DOHH2 (cell line): ENCODE measurements at regions not wholly inside any gene's neighbourhood (a gene's known extent, or its start where the extent isn't known, plus 50 kb on each side); places are given as distances from the start of the nearest gene placed in this dataset.

Experiments used
- H3F3A ChIP-seq: fragments of 200-600 bp; sonication (generic), shearing (Covaris generic); 2 replicates; pipeline ENCODE4 v1.6.0; 2016; ENCODE audit warnings: antibody characterized with exemption, mild to moderate bottlenecking; ENCODE audit not compliant: control insufficient read depth, insufficient read depth
- H3K27ac ChIP-seq: fragments of 200-600 bp; sonication (generic); 2 replicates; pipeline ENCODE4 v1.5.1; 2014; ENCODE audit warnings: low read depth, mild to moderate bottlenecking, low read length, moderate library complexity
- H3K27me3 ChIP-seq: fragments of 200-600 bp; sonication (generic); 2 replicates; pipeline ENCODE4 v1.6.1; 2014; ENCODE audit warnings: mild to moderate bottlenecking, low read length, mixed read lengths; ENCODE audit not compliant: control insufficient read depth
- H3K36me3 ChIP-seq: fragments of 200-600 bp; sonication (generic); 2 replicates; pipeline ENCODE4 v1.6.1; 2014; ENCODE audit warnings: mild to moderate bottlenecking, low read length, moderate library complexity, mixed read lengths; ENCODE audit not compliant: control insufficient read depth
- H3K4me1 ChIP-seq: fragments of 200-600 bp; sonication (generic); 2 replicates; pipeline ENCODE4 v1.6.1; 2014; ENCODE audit warnings: mild to moderate bottlenecking, low read length, mixed read lengths; ENCODE audit not compliant: control insufficient read depth
- H3K4me2 ChIP-seq: fragments of 200-600 bp; sonication (generic); 2 replicates; pipeline ENCODE4 v1.6.0; 2014; ENCODE audit warnings: mild to moderate bottlenecking, low read length, moderate library complexity
- H3K4me3 ChIP-seq: fragments of 200-600 bp; sonication (generic); 2 replicates; pipeline ENCODE4 v1.5.1; 2014; ENCODE audit warnings: mild to moderate bottlenecking, low read length, mixed read lengths
- H3K79me2 ChIP-seq: fragments of 200-600 bp; sonication (generic); 2 replicates; pipeline ENCODE4 v1.6.1; 2014; ENCODE audit warnings: mild to moderate bottlenecking, low read length, mixed read lengths; ENCODE audit not compliant: control insufficient read depth
- H3K9me2 ChIP-seq: fragments of 200-600 bp; sonication (generic); replicated peaks from 2 replicates; pipeline ENCODE4 v1.6.1; 2014; ENCODE audit warnings: mild to moderate bottlenecking, low read length, mixed read lengths; ENCODE audit not compliant: control insufficient read depth
- H3K9me3 ChIP-seq: fragments of 200-600 bp; sonication (generic); 2 replicates; pipeline ENCODE4 v1.6.1; 2014; ENCODE audit warnings: antibody characterized with exemption, low read length, mixed read lengths; ENCODE audit not compliant: control insufficient read depth, insufficient read depth
- H4K20me1 ChIP-seq: fragments of 200-600 bp; sonication (generic); 2 replicates; pipeline ENCODE4 v1.6.0; 2014; ENCODE audit warnings: low read depth, mild to moderate bottlenecking, antibody characterized with exemption, low read length, moderate library complexity; ENCODE audit not compliant: control insufficient read depth, insufficient read depth
- CTCF ChIP-seq: fragments of 200-600 bp; sonication (generic); IDR thresholded peaks from one replicate; pipeline ENCODE4 v1.5.1; 2014; ENCODE audit warnings: antibody characterized with exemption, mild to moderate bottlenecking, low read depth, low read length; ENCODE audit not compliant: poor library complexity, severe bottlenecking
- EZH2phosphoT487 ChIP-seq: fragments of 200-600 bp; sonication (generic); IDR thresholded peaks from 2 replicates; pipeline ENCODE4 v1.6.1; 2017; ENCODE audit warnings: borderline replicate concordance, mild to moderate bottlenecking, antibody characterized with exemption, low read length, moderate library complexity, mixed read lengths

GRCh38 chr7:25832929-25833328 lies 319.1 kb upstream of the NFE2L3 start:
- H3K4me3 ChIP-seq, result no peak overlapping the region
- H3K4me1 ChIP-seq, result no peaks in the 10 kb centered on the region
- no peaks in the 10 kb centered on the region; the same call in 1 of the 2 replicates for H3K9me2 ChIP-seq
- H4K20me1 ChIP-seq, result no peaks in the 10 kb centered on the region
- H3K9me3 ChIP-seq, result no peaks in the 10 kb centered on the region
- TF ChIP-seq CTCF (no peak), EZH2phosphoT487 (no peak)
- no peaks in the 10 kb centered on the region for H3K36me3 ChIP-seq
- H3K27ac ChIP-seq, result no peak overlapping the region
- no peaks in the 10 kb centered on the region for H3F3A ChIP-seq
- H3K27me3 ChIP-seq, result 0 out of 2 replicates have a peak, but pooled peaks cover 3% of the 10 kb centered on the region
- H3K4me2 ChIP-seq, result no peak overlapping the region
- H3K79me2 ChIP-seq, result no peaks in the 10 kb centered on the region

- Histone ChIP-seq H3K9me3 (no peaks in the 10 kb centered on the region), H3K79me2 (no peaks in the 10 kb centered on the region), H4K20me1 (no peaks in the 10 kb centered on the region), H3K27ac (no peak overlapping the region), H3K4me3 (no peak overlapping the region), H3K27me3 (0 out of 2 replicates have a peak, but pooled peaks cover 6% of the 10 kb centered on the region), H3K4me1 (no peaks in the 10 kb centered on the region), H3K9me2 (no peaks in the 10 kb centered on the region; the same call in 1 of the 2 replicates), H3K36me3 (no peaks in the 10 kb centered on the region), H3F3A (no peaks in the 10 kb centered on the region), H3K4me2 (no peak overlapping the region)
- TF ChIP-seq EZH2phosphoT487 (no peak), CTCF (no peak)
These were observed 317.9 kb upstream of the NFE2L3 start for GRCh38 chr7:25834050-25834449.

- Histone ChIP-seq H3K27me3 (0 out of 2 replicates have a peak, but pooled peaks cover 6% of the 10 kb centered on the region), H3F3A (no peaks in the 10 kb centered on the region), H3K9me2 (no peaks in the 10 kb centered on the region; the same call in 1 of the 2 replicates), H3K79me2 (no peaks in the 10 kb centered on the region), H3K4me1 (no peaks in the 10 kb centered on the region), H3K27ac (no peak overlapping the region), H3K36me3 (no peaks in the 10 kb centered on the region), H3K4me3 (no peak overlapping the region), H3K4me2 (no peak overlapping the region), H3K9me3 (no peaks in the 10 kb centered on the region), H4K20me1 (no peaks in the 10 kb centered on the region)
- no peak for TF ChIP-seq CTCF
- no peak for TF ChIP-seq EZH2phosphoT487
These were observed 316.8 kb upstream of the NFE2L3 start for GRCh38 chr7:25835197-25835596.
